HepG2 (cell line): ENCODE measurements at regions not wholly inside any gene's neighbourhood (a gene's known extent, or its start where the extent isn't known, plus 50 kb on each side); places are given as distances from the start of the nearest gene placed in this dataset.
"Not testable (repeated sequence)": the region's sequence is repeated elsewhere in the genome, so short reads cannot be mapped to it uniquely, and the experiment has no call there.

Source experiments
- ATAC-seq: fragments of 200-7000 bp; cut with Tn5 transposase; 3 replicates; pipeline ENCODE4 v1.9.1; 2020; ENCODE audit warnings: mild to moderate bottlenecking, moderate library complexity
- BruUV-seq: library from RNA; stranded (reverse); fragments of 400-500 nt; replicated peaks from 2 replicates; lab custom pipeline; 2021; lab: Mats Ljungman, UMichigan
- CTCF ChIA-PET: fragments of 300-600 bp; formaldehyde crosslinking; extraction: SDS; loops from one replicate; lab custom pipeline; 2021; ENCODE audit warnings: low total read pairs, inconsistent platforms, low intra/inter-chr PET ratio; lab: Yijun Ruan, JAX
- POLR2A ChIA-PET: fragments of 350-600 bp; sonication (Branson Sonifier 250); formaldehyde crosslinking; loops from one replicate; lab custom pipeline; 2020; ENCODE audit warnings: antibody characterized with exemption, inconsistent platforms; lab: Yijun Ruan, JAX
- DNase-seq: peaks from one replicate; pipeline ENCODE4 v3.0.0-alpha.2; 2015; ENCODE audit warnings: low spot score
- FAIRE-seq: peaks from 3 replicates; lab custom pipeline; 2011; peaks lifted over from hg19 to GRCh38; lab: Jason Lieb, UNC
- H2AFZ ChIP-seq: one replicate; pipeline ENCODE4 v1.6.1; 2011; ENCODE audit warnings: low read length, inconsistent platforms
- H3K27ac ChIP-seq: fragments of 300-600 bp; 3 replicates; pipeline ENCODE4 v1.8.0; 2011; ENCODE audit warnings: mixed run types, mild to moderate bottlenecking, mixed read lengths, low read length, inconsistent platforms; ENCODE audit not compliant: insufficient read depth; ENCODE audit errors: extremely low read length
- H3K27me3 ChIP-seq, 2 experiments: fragments of 200-600 bp in 1 of 2; 2 replicates in 1 of 2; 3 replicates in 1 of 2; pipeline versions ENCODE4 v1.6.0 to v1.8.0; 2011; ENCODE audit warnings: low read length in 2 of 2, mild to moderate bottlenecking in 2 of 2, moderate library complexity in 2 of 2, inconsistent platforms in 1 of 2; ENCODE audit not compliant: insufficient read depth in 2 of 2, control insufficient read depth in 1 of 2
- H3K36me3 ChIP-seq, 2 experiments: fragments of 200-600 bp in 1 of 2; replicated peaks in 1 of 2; 2 replicates in 1 of 2; 3 replicates in 1 of 2; pipeline versions ENCODE4 v1.5.1 to v1.8.0; 2011; ENCODE audit warnings: low read length in 2 of 2, inconsistent platforms in 1 of 2; ENCODE audit not compliant: insufficient read depth in 2 of 2, control insufficient read depth in 1 of 2
- H3K4me1 ChIP-seq: 2 replicates; pipeline ENCODE4 v1.5.1; 2012; ENCODE audit warnings: low read length, inconsistent platforms; ENCODE audit not compliant: insufficient read depth
- H3K4me2 ChIP-seq: 2 replicates; pipeline ENCODE4 v1.6.0; 2011; ENCODE audit warnings: low read depth, low read length, inconsistent platforms
- H3K4me3 ChIP-seq, 3 experiments: fragments of 200-600 bp in 1 of 3; sonication (generic), shearing (Covaris generic) in 1 of 3; replicated peaks in 1 of 3; 2 replicates each; pipeline ENCODE4 v1.5.1; 2011 to 2016; ENCODE audit warnings: low read length in 3 of 3, inconsistent platforms in 2 of 3, low read depth in 2 of 3, mild to moderate bottlenecking in 2 of 3, control low read depth in 1 of 3, mixed read lengths in 1 of 3; ENCODE audit not compliant: insufficient read depth in 1 of 3
- H3K79me2 ChIP-seq: one replicate; pipeline ENCODE4 v1.6.1; 2011; ENCODE audit warnings: low read length, inconsistent platforms; ENCODE audit not compliant: insufficient read depth
- H3K9ac ChIP-seq: 2 replicates; pipeline ENCODE4 v1.6.0; 2011; ENCODE audit warnings: mild to moderate bottlenecking, low read depth, low read length, inconsistent platforms; ENCODE audit not compliant: insufficient read depth
- H3K9me3 ChIP-seq: 2 replicates; pipeline ENCODE4 v1.5.1; 2012; ENCODE audit warnings: mild to moderate bottlenecking, low read length
- H4K20me1 ChIP-seq: 2 replicates; pipeline ENCODE4 v1.6.0; 2011; ENCODE audit warnings: inconsistent platforms, mild to moderate bottlenecking, low read length, moderate library complexity; ENCODE audit not compliant: insufficient read depth
- FOXA1 ChIP-seq, 2 experiments: fragments of 450-650 bp in 1 of 2; sonication (generic) in 1 of 2; formaldehyde crosslinking in 1 of 2; IDR thresholded peaks; 2 replicates each; pipeline versions ENCODE4 v1.4.0 to v1.6.1; 2016 to 2020; ENCODE audit warnings: missing genetic modification reagents in 1 of 2
- YEATS2 ChIP-seq: sonication (generic); formaldehyde crosslinking; IDR thresholded peaks from 2 replicates; pipeline ENCODE4 v1.4.0; 2020; ENCODE audit warnings: missing genetic modification reagents, borderline replicate concordance
- ZNF318 ChIP-seq: sonication (generic); formaldehyde crosslinking; IDR thresholded peaks from 2 replicates; pipeline ENCODE4 v1.4.0; 2020; ENCODE audit warnings: mild to moderate bottlenecking, missing genetic modification reagents
- WGBS: methylation state at CpG from one replicate; pipeline ENCODE4 v1.1.6; 2017; ENCODE audit warnings: low lambda C conversion rate; 5-methylcytosine and 5-hydroxymethylcytosine counted together
- in situ Hi-C: cut with HindIII; loops from 2 replicates; pipeline ENCODE4 v1.10.0; 2017; ENCODE audit warnings: low pct_unique_long_range_greater_than_20kb; ENCODE audit not compliant: extremely low pct_ligation_motif_present
- intact Hi-C: fragments of 100-400 bp; cut with micrococcal nuclease; formaldehyde crosslinking; loops from one replicate; pipeline ENCODE4 v1.10.0; 2022; ENCODE audit not compliant: unreplicated experiment

GRCh38 chr4:79247695-79248394 lies 78.0 kb downstream of the NAA11 start (continued):
- TF ChIP-seq ZNF318 (no peak), FOXA1 (IDR thresholded peaks at IDR 0.05) (no peak), FOXA1 (CRISPR knock-in tag; IDR thresholded peaks at IDR 0.05) (no peak), YEATS2 (CRISPR knock-in tag) (no peak)

GRCh38 chr4:79245200-79245940 lies 80.5 kb downstream of the NAA11 start:
- POLR2A ChIA-PET, H2AFZ ChIP-seq, H3K27me3 ChIP-seq, DNase-seq, H3K4me1 ChIP-seq, intact Hi-C loops, ATAC-seq, in situ Hi-C loops, H3K36me3 ChIP-seq, FAIRE-seq, BruUV-seq, H3K4me3 ChIP-seq, CTCF ChIA-PET, H3K79me2 ChIP-seq, H3K9me3 ChIP-seq, H3K4me2 ChIP-seq, H3K9ac ChIP-seq, H3K27ac ChIP-seq, H4K20me1 ChIP-seq: not testable (repeated sequence)
- 87% methylated on average over 18 of the region's 44 CpGs for WGBS
